ENCODE measurements at regions not wholly inside any gene's neighbourhood (a gene's known extent, or its start where the extent isn't known, plus 50 kb on each side); places are given as distances from the start of the nearest gene placed in this dataset.

DNA sequence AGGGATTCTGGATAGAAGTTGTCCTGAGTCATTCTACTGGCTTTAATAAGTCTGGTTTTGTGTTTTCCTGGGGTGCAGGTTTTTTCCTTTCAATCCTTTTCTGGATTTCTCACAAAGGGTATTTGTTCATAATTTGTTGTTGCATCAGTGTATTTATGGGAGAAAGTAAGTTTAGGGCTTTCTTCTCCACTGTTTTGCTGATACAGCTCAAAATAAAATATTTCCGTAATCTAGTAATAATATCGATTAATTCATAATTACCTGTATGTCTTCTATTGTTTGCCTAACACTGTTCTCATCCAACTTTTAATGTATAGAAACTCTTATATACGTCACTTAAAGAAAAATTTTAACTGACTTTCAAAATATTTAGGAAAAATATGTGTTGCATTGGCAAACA lies 728.2 kb downstream of the LUZP2 start:
- no peak for DNase-seq
- Histone ChIP-seq H3K27ac (ENCODE audit: low read length) (no peak overlapping the region), H3K4me2 (ENCODE audit: insufficient read depth, low read length) (no peak overlapping the region), H3K79me2 (ENCODE audit: insufficient read depth, low read length) (no peaks in the 10 kb centered on the region), H3K9me3 (ENCODE audit: insufficient read depth, low read length, severe bottlenecking) (no peaks in the 10 kb centered on the region), H2AFZ (ENCODE audit: low read depth, low read length) (no peak overlapping the region), H3K27me3 (ENCODE audit: insufficient read depth, low read length, poor library complexity) (no peaks in the 10 kb centered on the region), H3K4me3 (ENCODE audit: low read depth in 1 of 2, low read length in 2 of 2) (no peak overlapping the region), H4K20me1 (ENCODE audit: insufficient read depth, low read length) (no peaks in the 10 kb centered on the region), H3K9ac (ENCODE audit: low read depth, low read length) (no peak overlapping the region), H3K4me1 (ENCODE audit: insufficient read depth, low read length) (no peaks in the 10 kb centered on the region), H3K36me3 (ENCODE audit: insufficient read depth, low read length) (no peaks in the 10 kb centered on the region)
- TF ChIP-seq, protein P1, sequence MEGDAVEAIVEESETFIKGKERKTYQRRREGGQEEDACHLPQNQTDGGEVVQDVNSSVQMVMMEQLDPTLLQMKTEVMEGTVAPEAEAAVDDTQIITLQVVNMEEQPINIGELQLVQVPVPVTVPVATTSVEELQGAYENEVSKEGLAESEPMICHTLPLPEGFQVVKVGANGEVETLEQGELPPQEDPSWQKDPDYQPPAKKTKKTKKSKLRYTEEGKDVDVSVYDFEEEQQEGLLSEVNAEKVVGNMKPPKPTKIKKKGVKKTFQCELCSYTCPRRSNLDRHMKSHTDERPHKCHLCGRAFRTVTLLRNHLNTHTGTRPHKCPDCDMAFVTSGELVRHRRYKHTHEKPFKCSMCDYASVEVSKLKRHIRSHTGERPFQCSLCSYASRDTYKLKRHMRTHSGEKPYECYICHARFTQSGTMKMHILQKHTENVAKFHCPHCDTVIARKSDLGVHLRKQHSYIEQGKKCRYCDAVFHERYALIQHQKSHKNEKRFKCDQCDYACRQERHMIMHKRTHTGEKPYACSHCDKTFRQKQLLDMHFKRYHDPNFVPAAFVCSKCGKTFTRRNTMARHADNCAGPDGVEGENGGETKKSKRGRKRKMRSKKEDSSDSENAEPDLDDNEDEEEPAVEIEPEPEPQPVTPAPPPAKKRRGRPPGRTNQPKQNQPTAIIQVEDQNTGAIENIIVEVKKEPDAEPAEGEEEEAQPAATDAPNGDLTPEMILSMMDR (IDR thresholded peaks at IDR 0.05; ENCODE audit: borderline replicate concordance, extremely low read depth, low read length, poor library complexity, severe bottlenecking): no peak
- no peak for TF ChIP-seq EZH2 (IDR thresholded peaks at IDR 0.05; ENCODE audit: borderline replicate concordance, low read depth, low read length, severe bottlenecking)
- no peak for ATAC-seq (ENCODE audit: insufficient read depth, low read depth)

DNA sequence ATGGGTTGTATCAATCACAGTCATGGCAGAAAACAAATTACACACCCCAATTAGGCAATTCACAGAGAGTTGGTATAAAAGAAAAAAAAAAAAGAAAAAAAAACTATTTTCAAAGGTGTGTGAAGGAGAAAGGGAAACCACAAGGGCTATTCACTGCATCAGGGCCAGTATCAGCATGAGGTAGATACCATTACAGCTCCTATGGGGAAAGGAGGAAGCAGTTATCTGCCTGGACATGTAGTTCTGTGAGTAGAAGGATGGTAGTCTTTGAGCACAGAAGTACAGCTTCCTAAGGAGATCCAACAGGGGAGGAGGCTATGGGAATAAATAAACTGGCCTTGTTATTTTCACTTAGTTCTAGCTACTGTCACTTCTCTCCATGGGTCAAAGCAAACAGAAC lies 746.1 kb downstream of the LUZP2 start:
- H3K9me3 ChIP-seq (ENCODE audit: insufficient read depth, low read length, severe bottlenecking): no peaks in the 10 kb centered on the region
- no peak for TF ChIP-seq EZH2 (IDR thresholded peaks at IDR 0.05; ENCODE audit: borderline replicate concordance, low read depth, low read length, severe bottlenecking)
- TF ChIP-seq, protein P1 (IDR thresholded peaks at IDR 0.05; ENCODE audit: borderline replicate concordance, extremely low read depth, low read length, poor library complexity, severe bottlenecking): no peak
- DNase-seq (no peak), ATAC-seq (ENCODE audit: insufficient read depth, low read depth) (no peak)
- H3K4me2 ChIP-seq (ENCODE audit: insufficient read depth, low read length): no peak overlapping the region
- no peak overlapping the region for H3K9ac ChIP-seq (ENCODE audit: low read depth, low read length)
- no peak overlapping the region for H3K27ac ChIP-seq (ENCODE audit: low read length)
- no peaks in the 10 kb centered on the region for H4K20me1 ChIP-seq (ENCODE audit: insufficient read depth, low read length)
- no peaks in the 10 kb centered on the region for H3K27me3 ChIP-seq (ENCODE audit: insufficient read depth, low read length, poor library complexity)
- no peak overlapping the region for H2AFZ ChIP-seq (ENCODE audit: low read depth, low read length)
- no peaks in the 10 kb centered on the region for H3K36me3 ChIP-seq (ENCODE audit: insufficient read depth, low read length)
- no peak overlapping the region for H3K4me3 ChIP-seq (ENCODE audit: low read depth in 1 of 2, low read length in 2 of 2)
- H3K79me2 ChIP-seq (ENCODE audit: insufficient read depth, low read length): no peaks in the 10 kb centered on the region
- H3K4me1 ChIP-seq (ENCODE audit: insufficient read depth, low read length): no peaks in the 10 kb centered on the region

DNA sequence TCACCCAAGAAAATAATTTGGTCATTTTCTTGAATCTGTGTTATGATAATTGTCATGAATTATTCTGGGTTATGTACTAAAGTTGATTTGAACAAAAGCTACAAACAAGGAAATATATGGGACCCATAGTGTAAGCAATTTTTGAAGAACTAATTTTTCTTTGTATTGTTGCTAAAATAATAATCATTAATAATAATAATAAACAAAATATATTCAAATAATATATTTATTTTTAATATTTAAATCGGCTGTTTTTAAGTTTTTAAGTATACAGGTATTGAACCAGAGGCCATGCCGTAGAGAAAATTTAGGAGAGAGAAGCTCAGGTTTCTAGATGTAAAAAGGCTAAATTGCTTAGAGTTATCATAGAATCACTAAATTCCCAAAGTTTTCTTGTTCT lies 747.3 kb downstream of the LUZP2 start:
- no peaks in the 10 kb centered on the region for H4K20me1 ChIP-seq (ENCODE audit: insufficient read depth, low read length)
- ATAC-seq (ENCODE audit: insufficient read depth, low read depth): no peak
- no peak overlapping the region for H3K4me3 ChIP-seq (ENCODE audit: low read depth in 1 of 2, low read length in 2 of 2)
- no peak overlapping the region for H3K4me2 ChIP-seq (ENCODE audit: insufficient read depth, low read length)
- DNase-seq: no peak
- H3K27ac ChIP-seq (ENCODE audit: low read length): no peak overlapping the region
- no peak for TF ChIP-seq EZH2 (IDR thresholded peaks at IDR 0.05; ENCODE audit: borderline replicate concordance, low read depth, low read length, severe bottlenecking)
- TF ChIP-seq, protein P1 (IDR thresholded peaks at IDR 0.05; ENCODE audit: borderline replicate concordance, extremely low read depth, low read length, poor library complexity, severe bottlenecking): no peak
- H3K27me3 ChIP-seq (ENCODE audit: insufficient read depth, low read length, poor library complexity): no peaks in the 10 kb centered on the region
- H3K4me1 ChIP-seq (ENCODE audit: insufficient read depth, low read length): no peaks in the 10 kb centered on the region
- H3K36me3 ChIP-seq (ENCODE audit: insufficient read depth, low read length): no peaks in the 10 kb centered on the region
- H3K79me2 ChIP-seq (ENCODE audit: insufficient read depth, low read length): no peaks in the 10 kb centered on the region
- no peak overlapping the region for H2AFZ ChIP-seq (ENCODE audit: low read depth, low read length)
- H3K9me3 ChIP-seq (ENCODE audit: insufficient read depth, low read length, severe bottlenecking): no peaks in the 10 kb centered on the region
- no peak overlapping the region for H3K9ac ChIP-seq (ENCODE audit: low read depth, low read length)

DNA sequence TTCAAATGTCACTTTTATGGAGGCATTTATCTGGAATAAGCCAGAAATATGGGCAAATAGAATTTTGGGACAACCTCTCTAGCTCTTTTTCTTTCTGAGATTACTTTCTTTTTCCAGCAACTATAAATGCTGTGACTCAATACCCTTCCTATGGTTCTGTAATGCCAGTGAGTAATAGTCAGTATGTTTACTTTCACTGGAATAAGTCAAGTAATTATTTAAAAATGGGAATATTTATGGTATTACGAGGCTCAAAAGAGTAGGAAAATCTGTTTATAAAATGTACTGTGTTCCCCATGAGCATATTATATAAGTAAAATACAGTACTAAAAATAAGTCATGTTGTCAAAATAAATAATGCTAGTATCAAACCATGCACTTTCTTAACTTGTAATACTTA lies 750.5 kb downstream of the LUZP2 start:
- H2AFZ ChIP-seq (ENCODE audit: low read depth, low read length): no peak overlapping the region
- no peaks in the 10 kb centered on the region for H4K20me1 ChIP-seq (ENCODE audit: insufficient read depth, low read length)
- no peaks in the 10 kb centered on the region for H3K9me3 ChIP-seq (ENCODE audit: insufficient read depth, low read length, severe bottlenecking)
- H3K79me2 ChIP-seq (ENCODE audit: insufficient read depth, low read length): no peaks in the 10 kb centered on the region
- H3K36me3 ChIP-seq (ENCODE audit: insufficient read depth, low read length): no peaks in the 10 kb centered on the region
- no peak overlapping the region for H3K4me2 ChIP-seq (ENCODE audit: insufficient read depth, low read length)
- no peak overlapping the region for H3K4me3 ChIP-seq (ENCODE audit: low read depth in 1 of 2, low read length in 2 of 2)
- H3K27ac ChIP-seq (ENCODE audit: low read length): no peak overlapping the region
- no peak for DNase-seq
- TF ChIP-seq, protein P1 (IDR thresholded peaks at IDR 0.05; ENCODE audit: borderline replicate concordance, extremely low read depth, low read length, poor library complexity, severe bottlenecking): no peak
- TF ChIP-seq EZH2 (IDR thresholded peaks at IDR 0.05; ENCODE audit: borderline replicate concordance, low read depth, low read length, severe bottlenecking): no peak
- no peak for ATAC-seq (ENCODE audit: insufficient read depth, low read depth)
- H3K27me3 ChIP-seq (ENCODE audit: insufficient read depth, low read length, poor library complexity): no peaks in the 10 kb centered on the region
- no peak overlapping the region for H3K9ac ChIP-seq (ENCODE audit: low read depth, low read length)
- no peaks in the 10 kb centered on the region for H3K4me1 ChIP-seq (ENCODE audit: insufficient read depth, low read length)

All from DND-41 (cell line).